ENCODE measurements at regions not wholly inside any gene's neighbourhood (a gene's known extent, or its start where the extent isn't known, plus 50 kb on each side); places are given as distances from the start of the nearest gene placed in this dataset.
"Not testable (repeated sequence)": the region's sequence is repeated elsewhere in the genome, so short reads cannot be mapped to it uniquely, and the experiment has no call there.

- no peak for DNase-seq
Observed at GRCh38 chr22:46040471-46041465, 63.8 kb upstream of the WNT7B start.

- no peak for DNase-seq
Observed at GRCh38 chr22:46041642-46042041, 64.7 kb upstream of the WNT7B start.

- no peak for DNase-seq
Observed at GRCh38 chr22:46042786-46043185, 65.8 kb upstream of the WNT7B start.

- DNase-seq = no peak
Observed at GRCh38 chr22:46043339-46043738, 66.4 kb upstream of the WNT7B start.

- DNase-seq = no peak
Observed at GRCh38 chr22:46043816-46044620, 67.1 kb upstream of the WNT7B start.

GRCh38 chr22:46044621-46045458 lies 67.9 kb upstream of the WNT7B start:
- DNase-seq = peak; percentile 16

- DNase-seq = no peak
Observed at GRCh38 chr22:46045459-46046298, 68.7 kb upstream of the WNT7B start.

- DNase-seq = no peak
Observed at GRCh38 chr22:46046299-46046685, 69.3 kb upstream of the WNT7B start.

- DNase-seq = no peak
Observed at GRCh38 chr22:46047226-46047625, 70.3 kb upstream of the WNT7B start.

GRCh38 chr22:46047841-46048595 lies 71.1 kb upstream of the WNT7B start:
- no peak for DNase-seq

GRCh38 chr22:46048661-46049060 lies 71.7 kb upstream of the WNT7B start:
- DNase-seq = not testable (repeated sequence)

- DNase-seq = no peak
Observed at GRCh38 chr22:46049726-46050450, 72.9 kb upstream of the WNT7B start.

- no peak for DNase-seq
Observed at GRCh38 chr22:46050451-46050845, 73.5 kb upstream of the WNT7B start.

GRCh38 chr22:46050916-46051614 lies 74.1 kb upstream of the WNT7B start:
- DNase-seq = no peak

GRCh38 chr22:46051646-46052045 lies 74.7 kb upstream of the WNT7B start:
- DNase-seq = no peak

- no peak for DNase-seq
Observed at GRCh38 chr22:46052331-46052771, 75.4 kb upstream of the WNT7B start.

- no peak for DNase-seq
Observed at GRCh38 chr22:46052801-46053562, 76.0 kb upstream of the WNT7B start.

- peak; percentile 40 for DNase-seq
Observed at GRCh38 chr22:46053563-46054090, 76.7 kb upstream of the WNT7B start.
